Activated CD8-positive, alpha-beta memory T cell treated with anti-CD3 and anti-CD28 coated beads for 48 hours (primary cell): ENCODE measurements at regions not wholly inside any gene's neighbourhood (a gene's known extent, or its start where the extent isn't known, plus 50 kb on each side); places are given as distances from the start of the nearest gene placed in this dataset.
"Not testable (repeated sequence)": the region's sequence is repeated elsewhere in the genome, so short reads cannot be mapped to it uniquely, and the experiment has no call there.

Experiments used
- DNase-seq, 3 experiments: peaks; one replicate each; pipeline ENCODE4 v3.0.0-alpha.2; 2020; ENCODE audit warnings: low read depth in 2 of 3, low spot score in 2 of 3

DNA sequence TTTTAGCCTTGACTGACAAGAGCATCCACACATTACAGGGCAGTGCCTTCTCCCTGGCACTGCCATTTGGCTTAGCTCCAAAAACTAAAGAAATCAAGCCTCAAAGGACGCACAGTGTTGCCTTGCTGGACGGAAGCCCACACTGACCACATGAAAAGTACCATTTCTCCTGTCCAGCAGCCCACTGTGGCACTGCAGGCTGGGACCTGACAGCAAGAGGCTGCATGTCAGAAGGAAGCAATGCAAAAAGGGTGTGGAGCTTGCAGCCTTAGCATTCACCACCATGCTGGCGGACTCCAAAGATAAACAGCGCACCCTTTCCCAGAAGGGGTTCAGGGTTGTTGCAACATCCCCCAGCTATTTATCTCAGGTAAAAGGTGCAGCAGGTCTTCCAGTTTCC, 109.3 kb upstream of the BMAL1 start:
- DNase-seq, result no peak

DNA sequence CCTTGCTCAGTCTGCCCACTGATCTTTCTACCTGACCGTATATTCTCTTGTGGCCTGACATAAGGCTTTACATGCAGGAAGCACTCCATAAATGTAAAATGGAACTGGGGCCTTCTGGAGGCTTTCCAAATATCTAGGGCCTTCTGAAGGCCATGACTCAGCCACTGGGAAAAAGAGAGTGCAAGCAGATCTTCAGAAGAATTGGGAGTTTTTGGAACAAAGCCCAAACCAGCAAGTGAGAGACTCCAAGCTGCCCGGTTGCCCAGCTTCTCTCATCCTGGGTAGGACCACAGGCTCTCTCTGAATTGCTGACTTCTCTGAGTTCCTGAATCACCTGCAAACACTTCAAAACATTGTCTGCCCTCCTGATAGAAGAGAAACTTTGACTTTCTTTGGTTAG, 107.9 kb upstream of the BMAL1 start:
- no peak for DNase-seq

DNA sequence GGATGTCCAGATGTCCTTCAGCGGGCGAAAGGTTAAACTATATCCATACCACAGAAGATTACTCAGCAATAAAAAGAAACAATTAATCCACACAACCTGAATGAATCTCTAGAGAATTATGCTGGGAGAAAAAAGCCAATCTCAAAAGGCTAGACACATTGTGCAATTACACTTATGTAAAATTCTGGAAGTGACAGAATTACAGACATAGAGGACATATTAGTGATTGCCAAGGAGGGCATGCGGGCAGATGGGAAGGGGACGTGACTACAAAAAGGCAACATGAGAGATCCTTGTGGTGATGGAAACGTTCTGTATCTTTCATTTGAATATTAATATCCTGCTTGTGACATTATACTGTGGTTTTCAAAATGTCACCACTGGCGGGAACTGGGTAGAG, 103.5 kb upstream of the BMAL1 start:
- DNase-seq, result no peak

DNA sequence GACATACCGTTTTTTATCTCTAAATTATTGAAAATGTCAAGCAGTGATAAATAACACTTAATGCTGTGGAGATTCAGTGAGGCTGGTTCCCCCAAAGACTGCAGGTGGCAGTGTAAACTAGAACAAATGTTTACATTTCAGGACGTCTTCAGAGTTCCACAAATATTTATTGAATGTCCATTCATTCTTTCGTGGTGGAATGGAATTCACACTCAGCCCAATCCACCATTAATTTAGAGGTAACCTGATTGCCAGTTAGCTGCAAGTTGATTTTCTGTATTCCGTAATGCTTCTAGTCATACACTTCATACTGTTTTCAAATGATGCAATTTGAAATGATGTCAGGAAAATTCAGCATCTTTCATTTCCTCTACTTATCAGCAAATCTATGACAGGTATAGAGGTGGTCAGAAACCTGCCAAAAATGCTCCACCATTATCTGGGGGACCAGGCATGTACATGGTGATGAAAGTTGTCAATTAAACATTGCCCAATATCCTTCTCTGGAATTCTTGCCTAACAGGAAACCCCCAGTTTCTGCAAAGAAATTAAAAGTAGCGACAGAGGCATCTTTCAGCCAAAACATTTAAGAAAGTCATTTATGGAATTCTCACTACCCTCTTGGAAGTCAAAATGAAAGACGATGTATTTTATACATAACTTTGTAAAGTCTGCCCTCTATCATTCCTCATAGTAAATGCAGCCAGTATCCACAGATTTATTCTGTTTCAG, 94.3 kb upstream of the BMAL1 start:
- no peak for DNase-seq

DNA sequence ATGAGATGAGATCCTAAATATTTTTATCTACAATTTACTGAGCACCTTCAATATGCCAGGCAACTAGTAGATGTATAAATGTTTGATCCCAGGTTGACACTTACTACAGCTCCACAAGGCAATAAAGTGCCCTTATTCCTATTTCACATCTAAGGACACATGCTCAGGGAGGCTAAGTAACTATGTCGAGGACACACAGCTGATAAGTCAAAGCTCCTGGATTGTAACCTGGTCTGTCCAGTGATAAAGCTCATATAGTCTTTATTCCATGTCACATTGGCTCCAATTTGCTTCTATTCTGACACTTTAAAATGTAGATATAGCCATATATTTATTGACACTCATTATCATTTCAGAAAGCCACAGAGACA, 93.8 kb upstream of the BMAL1 start:
- no peak for DNase-seq

DNA sequence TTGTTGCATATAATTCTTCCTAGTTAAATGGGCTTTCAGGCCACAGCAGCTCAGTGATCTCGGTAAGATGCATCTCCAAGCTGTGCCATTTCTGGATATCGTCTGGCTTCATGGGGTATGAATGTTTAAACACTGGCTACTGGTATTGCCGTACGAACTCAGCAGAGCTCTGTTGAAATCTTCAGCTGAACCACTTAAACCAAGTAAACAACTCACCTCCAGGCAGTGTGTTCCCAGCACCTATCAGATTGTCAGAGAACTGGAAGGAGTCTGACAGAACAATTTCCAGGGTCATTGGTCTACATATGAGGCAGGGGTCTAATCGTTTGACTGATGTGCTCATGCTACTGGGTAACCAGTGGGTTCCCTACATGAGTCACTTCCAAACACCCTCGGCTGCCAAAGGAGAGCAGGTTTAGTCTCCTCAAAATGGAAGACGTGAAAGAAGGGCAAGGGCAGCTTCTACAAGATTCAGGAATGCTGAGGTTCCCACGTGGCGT, 93.2 kb upstream of the BMAL1 start:
- no peak for DNase-seq

DNA sequence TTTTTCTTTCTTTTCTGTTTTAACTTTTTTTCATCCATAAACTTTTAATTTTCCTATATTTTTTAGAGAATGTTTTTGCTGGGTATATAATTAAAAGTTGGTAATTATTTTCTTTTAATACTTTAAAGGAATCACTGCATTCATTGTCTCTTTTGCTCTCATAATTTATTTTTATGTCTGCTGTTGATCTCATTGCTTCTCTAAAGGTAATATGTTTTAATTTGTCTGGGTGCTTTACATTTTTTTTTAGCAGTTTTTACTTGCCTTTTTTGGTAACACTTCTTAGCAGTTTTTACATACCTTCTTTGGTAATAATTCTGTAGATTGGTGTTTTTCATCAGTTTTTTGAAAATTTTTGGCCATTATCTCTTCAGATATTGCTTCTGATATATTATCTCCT, 89.4 kb upstream of the BMAL1 start:
- no peak for DNase-seq

DNA sequence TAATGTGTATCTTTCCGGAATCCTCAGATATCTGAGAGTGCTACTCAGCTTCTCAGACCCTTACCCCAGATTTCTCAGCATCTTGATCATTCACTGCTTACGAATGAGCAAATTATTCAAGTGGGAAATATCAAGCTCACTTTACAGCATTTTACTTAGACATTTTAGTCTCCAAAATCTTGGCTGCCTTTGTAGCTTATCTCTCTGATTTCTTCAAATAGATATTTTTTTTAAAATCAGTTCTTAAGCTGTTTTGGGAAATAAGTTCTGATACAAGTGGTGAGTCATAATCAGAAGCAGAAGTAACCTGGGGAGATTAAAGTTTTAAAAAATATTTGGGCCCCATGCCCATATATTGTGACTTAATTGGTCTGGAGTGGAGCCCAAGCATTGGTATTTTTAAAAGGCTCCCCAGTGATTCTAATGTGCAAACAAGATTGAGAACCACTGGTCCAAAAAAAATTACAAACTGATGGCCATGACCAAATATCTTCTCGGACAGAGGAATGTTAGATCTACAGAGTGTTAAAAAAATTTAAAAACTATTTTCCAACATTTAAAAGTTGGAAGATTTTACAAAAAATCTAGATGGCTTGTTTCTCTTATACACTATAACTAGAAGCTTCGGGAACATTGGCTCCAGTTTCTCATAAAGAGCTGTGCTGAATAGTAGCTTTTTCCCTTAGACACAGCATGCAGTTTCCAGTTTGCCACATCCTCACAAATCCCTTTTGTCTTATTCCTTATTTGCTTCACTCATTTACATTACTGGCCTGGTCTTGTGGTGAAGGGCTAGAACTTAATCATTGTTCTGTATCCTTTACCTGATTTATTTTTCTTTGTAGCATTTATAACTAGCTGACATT, 87.8 kb upstream of the BMAL1 start:
- no peak for DNase-seq

DNA sequence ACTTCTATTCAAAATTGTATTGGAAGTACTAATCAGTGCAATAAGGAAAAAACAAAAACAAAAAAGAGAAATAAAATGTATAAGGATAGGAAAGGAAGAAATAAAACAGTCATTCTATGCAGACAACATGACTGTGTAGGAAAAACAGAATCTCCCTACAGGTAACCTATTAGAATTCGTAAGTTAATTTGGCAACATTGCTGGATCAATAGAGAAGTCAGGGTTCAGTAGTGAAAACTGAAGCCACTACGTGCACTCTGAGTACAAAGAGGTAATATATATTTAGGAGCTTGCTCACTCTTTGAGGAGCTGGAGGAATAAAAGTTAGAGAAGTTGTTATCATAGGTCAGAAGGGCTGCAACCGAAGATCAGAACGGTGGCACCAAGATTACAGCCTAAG, 84.0 kb upstream of the BMAL1 start:
- DNase-seq, result no peak

DNA sequence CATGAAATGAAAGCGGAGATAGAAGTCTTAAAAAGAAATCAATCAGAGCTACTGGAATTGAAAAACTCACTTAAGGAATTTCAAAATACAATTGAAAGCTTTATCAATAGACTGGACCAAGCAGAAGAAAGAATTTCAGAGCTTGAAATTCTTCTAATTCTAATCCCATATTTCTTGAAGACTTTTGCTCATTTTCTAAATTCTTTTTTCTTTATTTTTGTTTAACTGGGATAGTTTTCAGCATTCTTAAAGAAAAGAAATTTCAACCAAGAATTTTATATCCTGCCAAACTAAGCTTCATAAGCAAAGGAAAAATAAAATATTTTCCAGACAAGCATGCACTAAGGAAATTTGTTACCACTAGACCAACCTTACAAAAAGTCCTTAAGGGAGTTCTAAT, 80.2 kb upstream of the BMAL1 start:
- DNase-seq, result not testable (repeated sequence)

DNA sequence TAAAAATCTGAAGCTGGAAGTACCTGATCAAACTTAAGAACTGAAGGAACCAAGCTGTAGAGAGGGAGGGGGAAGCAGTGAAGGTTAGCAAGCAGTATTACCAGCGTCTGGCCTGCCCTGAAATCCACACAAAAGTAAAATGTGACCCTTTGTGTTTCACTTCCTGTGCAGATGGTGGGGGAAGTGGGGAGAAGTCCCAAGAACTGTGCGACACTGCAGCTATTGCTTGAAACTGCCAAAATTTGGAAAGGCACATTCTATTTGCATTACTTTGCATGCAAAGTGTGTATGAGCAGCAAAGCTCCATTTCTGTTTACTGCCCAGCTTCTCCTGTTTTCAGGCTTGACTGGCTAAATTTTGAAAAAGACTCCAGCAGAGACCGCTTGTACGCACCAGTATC, 72.1 kb upstream of the BMAL1 start:
- no peak for DNase-seq

DNA sequence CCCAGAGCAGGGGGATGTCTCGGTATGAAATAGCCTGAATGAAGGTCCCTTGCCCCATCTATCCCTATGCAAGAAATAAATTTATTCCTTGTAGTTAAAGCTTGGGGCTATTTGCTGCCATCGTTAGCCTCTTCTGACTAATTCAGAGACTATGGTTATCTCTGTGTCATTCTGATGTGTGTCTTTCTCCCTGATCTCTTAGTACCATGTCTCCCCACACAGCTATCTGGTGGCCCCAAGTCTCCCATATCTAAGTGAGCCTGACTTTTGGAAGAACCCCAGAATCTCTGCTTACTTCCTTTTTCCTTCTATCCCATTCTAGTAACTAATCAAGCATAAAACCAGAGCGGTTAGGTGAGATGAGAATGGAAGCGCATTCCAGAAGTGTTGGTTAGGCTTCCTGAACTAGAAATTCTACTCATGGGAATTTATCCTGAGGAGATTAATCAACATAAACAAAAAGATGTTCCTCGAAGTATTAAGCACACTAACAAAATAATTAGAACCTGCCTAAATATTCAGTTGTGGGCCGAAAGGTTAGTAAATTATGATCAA, 71.4 kb upstream of the BMAL1 start:
- no peak for DNase-seq

DNA sequence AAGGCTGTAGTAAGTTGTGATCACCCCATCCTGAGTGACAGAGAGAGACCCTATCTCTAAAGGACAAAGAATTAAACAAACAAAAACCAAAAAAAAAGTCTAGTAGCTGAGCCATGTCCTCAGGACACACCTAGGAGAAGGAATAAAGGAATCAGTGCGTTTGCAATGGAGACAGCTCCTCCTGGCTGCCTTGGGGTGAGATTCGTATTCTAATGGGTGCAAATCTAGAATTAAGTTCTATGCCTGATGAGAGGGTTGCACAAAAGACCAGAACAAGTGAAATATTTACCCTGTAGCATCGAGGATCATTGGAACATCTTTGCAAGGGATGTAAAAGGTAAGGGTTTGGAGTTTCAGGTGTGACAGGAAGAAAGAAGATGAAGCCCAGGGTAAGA, 70.3 kb upstream of the BMAL1 start:
- no peak for DNase-seq

DNA sequence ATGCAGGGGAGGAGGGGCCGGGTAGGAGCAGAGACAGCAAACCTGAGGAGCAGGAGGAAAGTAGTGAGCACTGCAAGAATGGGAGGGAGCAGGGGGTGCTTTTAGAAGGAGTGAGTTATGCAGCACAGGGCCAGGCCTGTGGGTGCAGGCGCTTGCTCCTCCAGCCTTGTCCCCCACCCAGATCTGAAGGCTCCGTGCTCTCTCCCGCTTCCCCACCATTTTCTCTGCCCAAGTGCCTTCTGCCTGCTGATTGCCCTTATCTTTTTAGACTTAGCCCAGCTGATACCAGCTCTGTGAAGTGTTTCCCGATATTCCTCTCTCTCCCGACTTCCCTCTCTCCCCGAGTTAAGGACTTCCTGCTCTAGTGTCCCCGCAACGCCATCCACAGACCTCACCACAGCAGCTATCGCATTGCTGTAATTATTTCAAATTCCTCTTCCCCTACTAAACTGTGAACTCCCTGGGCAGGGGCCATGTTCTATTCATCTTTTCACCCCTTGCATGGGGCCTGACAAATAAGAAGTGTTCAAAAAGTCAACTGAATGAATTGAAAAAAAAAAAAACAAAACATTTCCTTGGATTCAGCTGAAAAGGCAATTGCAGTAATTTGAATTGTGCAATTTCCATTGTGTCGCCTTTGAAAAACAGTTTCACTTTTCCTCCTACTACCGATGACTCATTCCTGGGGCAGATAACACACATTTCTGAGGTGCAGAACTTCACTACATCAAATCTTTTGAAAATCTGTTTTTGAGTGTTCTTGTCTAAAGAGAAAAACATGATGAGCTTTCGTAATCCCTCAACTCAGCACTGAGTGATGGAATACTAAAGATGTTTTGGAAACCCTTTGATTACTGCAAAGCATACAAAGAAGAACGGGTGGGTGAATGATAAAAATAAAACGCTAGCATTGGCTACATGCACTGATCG, 69.7 kb upstream of the BMAL1 start:
- DNase-seq, result no peak

DNA sequence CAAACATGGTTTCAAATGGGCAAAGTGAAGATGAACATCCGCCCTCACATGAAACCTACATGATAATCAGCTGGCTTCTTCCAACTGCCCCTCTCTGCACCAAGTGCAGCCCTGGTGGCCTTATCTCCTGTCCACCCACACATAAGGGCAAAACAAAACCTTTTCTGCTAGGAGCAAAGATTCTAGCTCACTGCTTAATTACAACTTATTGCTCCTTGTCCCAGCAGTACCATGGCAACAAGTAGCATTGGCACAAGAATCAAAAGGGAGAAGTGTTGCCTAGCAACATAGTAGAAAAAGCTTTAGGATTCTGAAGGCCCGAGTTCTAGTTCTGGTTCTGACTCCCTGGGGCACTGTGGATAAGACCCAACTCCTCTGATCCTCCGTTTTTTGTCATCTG, 68.7 kb upstream of the BMAL1 start:
- DNase-seq, result no peak

DNA sequence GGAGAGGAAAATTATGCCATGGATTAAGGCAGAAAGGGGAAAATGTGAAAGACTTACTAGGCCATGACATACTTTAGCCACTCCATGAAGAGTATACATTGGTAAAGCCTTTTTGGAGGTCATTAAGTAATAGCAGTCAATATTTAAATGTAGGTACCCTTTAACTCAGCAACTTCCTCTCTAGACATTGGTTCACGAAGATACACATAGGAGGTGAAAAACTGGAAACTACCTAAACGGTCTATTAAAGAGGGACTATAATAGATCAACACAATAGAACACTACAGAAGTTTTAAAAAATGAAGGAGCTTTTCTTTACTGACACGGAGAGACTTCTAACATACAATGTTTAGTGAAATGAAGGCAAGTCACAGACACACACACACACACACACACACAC, 68.2 kb upstream of the BMAL1 start:
- DNase-seq, result no peak

DNA sequence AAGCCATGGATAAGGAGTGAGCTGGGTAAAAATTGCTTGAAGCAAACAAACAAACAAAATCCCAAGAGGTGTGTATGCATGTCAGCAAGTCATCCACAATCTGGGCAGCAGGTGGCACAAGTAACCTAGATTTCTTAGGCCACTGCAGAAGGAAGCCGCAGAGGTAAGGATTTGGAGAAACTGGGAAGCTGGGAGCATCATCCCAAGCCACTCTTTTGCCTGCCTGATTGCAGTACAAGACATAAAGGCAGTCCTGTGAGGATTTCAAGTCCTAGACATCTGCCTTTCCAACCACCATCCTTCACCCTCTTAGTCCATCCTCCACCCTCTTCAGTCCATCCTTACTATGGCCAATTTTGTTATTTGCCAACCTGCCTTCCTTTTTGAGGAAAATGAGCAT, 67.2 kb upstream of the BMAL1 start:
- no peak for DNase-seq

DNA sequence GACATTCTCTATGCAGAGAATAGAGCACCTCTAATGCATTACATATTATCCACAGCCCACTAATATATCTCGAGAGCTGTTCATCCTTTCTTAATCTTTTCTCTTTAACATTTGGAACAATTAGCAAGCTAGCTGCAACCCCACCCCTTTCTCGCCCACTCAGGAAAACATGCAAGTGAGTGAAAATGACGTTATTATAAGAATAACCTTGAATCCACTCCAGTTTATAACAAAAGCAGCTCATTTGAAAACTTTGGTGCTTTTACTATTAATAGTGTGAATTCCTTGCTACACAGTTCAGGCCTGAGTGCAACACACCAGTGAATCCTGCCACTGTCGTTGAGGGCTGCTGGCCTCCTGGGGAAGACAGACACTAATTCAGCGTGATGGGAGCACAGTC, 63.3 kb upstream of the BMAL1 start:
- DNase-seq, result no peak

DNA sequence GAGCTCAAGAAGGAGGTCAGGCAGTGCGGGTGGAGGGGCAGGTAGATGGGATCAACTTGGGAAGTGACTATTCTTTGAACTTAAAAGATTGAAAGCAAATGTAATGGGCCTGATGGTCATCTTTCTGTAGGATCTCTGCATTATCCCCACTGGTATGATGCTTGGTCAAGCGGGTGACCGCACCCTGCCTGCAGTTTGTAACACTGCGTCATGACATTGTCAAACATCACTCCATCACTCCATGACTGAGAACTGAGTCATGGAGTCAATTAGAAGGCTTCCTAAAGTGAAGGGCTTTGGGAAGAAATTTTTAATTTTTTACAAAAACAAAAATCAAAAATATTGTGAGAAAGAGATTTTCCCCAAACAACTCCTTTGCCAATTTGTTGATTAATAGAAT, 62.4 kb upstream of the BMAL1 start:
- DNase-seq, result no peak

DNA sequence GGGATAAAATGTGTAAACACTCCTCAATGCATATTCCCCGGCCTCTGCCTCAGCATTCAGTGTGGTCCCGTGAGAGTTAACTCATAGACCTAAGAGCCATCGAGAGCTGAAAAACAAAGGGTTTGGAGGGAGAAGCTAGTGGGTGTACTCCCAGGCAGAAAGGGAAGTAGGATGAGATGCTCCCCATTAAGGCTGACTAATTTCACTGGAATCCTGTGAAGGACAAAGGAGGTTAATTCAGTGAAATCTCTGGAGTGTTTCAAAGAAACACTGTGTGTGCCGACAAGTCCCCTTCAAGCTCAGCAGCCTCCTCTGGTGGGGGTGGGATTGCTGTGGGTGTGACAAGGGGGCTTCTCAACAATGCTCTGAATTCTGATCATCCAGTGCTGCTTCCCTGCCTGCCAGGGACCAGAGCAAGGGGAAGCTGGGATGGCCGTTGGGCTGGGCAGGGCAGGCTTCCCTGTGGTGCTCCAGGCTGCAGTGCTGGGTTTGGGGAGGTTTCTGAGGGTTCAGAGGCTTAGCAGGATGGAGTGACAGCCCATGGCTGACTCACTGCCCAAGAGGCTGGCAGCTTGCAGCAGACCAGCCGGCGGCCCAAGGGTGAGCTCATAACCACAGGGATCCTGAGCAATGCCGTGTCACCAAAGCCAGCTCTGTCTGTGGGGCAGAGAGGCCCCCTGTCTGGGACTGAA, 61.4 kb upstream of the BMAL1 start:
- DNase-seq, result peak in 1 of 3 experiments; percentile 14

DNA sequence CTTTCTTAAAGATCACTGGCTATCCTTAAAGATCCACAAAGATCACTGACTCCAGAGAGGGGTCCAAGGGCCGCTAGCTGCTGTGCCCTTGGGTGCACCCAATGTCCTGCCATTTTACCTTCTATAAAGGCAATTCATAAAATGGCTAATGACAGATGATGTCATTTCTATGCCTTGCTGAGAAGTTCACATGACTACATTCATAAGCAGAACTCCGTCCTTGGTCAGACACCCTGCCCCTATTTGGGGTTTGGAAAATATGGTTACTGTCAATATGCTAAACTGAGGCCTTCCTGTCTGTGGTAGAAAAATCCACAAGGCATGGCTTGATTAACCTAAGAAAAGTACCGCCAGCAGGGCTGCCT, 60.9 kb upstream of the BMAL1 start:
- DNase-seq, result no peak
